IMR-90 (cell line): ENCODE measurements at regions not wholly inside any gene's neighbourhood (a gene's known extent, or its start where the extent isn't known, plus 50 kb on each side); places are given as distances from the start of the nearest gene placed in this dataset.

Experiments used
- ATAC-seq: fragments of 200-7000 bp; cut with Tn5 transposase; 2 replicates; pipeline ENCODE4 v1.9.1; 2020; ENCODE audit warnings: low read depth, mild to moderate bottlenecking, moderate library complexity
- BruUV-seq: library from RNA; stranded (reverse); fragments of 400-500 nt; replicated peaks from 2 replicates; lab custom pipeline; 2021; lab: Mats Ljungman, UMichigan
- CTCF ChIA-PET: fragments of 300-600 bp; formaldehyde crosslinking; extraction: SDS; loops from one replicate; lab custom pipeline; 2021; ENCODE audit warnings: antibody characterized with exemption; lab: Yijun Ruan, JAX
- POLR2A ChIA-PET: fragments of 300-600 bp; sonication (Branson Sonifier 250); formaldehyde crosslinking; loops from one replicate; lab custom pipeline; 2022; ENCODE audit warnings: antibody characterized with exemption; ENCODE audit not compliant: unreplicated experiment; lab: Charles Lee
- DNase-seq: peaks from one replicate; pipeline ENCODE4 v3.0.0; 2013
- H2AFZ ChIP-seq: replicated peaks from 2 replicates; pipeline ENCODE3; 2013; ENCODE audit warnings: low read length, mild to moderate bottlenecking; ENCODE audit not compliant: poor library complexity
- H2AK5ac ChIP-seq: 2 replicates; pipeline ENCODE4 v1.6.1; 2013; ENCODE audit warnings: low read depth, low read length, inconsistent platforms
- H2AK9ac ChIP-seq: replicated peaks from 2 replicates; pipeline ENCODE3; 2013; ENCODE audit warnings: mild to moderate bottlenecking, low read depth, low read length, moderate library complexity; ENCODE audit not compliant: poor library complexity
- H2BK120ac ChIP-seq: 2 replicates; pipeline ENCODE4 v1.6.1; 2013; ENCODE audit warnings: low read depth, low read length, inconsistent platforms
- H2BK15ac ChIP-seq: 3 replicates; pipeline ENCODE4 v1.6.1; 2013; ENCODE audit warnings: low read depth, low read length, inconsistent platforms
- H2BK20ac ChIP-seq: 2 replicates; pipeline ENCODE4 v1.6.1; 2013; ENCODE audit warnings: low read depth, mild to moderate bottlenecking, inconsistent platforms, low read length, moderate library complexity
- H2BK5ac ChIP-seq: 2 replicates; pipeline ENCODE4 v1.6.1; 2013; ENCODE audit warnings: mild to moderate bottlenecking, low read depth, low read length, inconsistent platforms; ENCODE audit not compliant: poor library complexity, severe bottlenecking
- H3K14ac ChIP-seq: replicated peaks from 2 replicates; pipeline ENCODE4 v1.6.1; 2013; ENCODE audit warnings: low read depth, low read length, inconsistent platforms
- H3K18ac ChIP-seq: 2 replicates; pipeline ENCODE4 v1.6.1; 2013; ENCODE audit warnings: low read depth, low read length, control low read depth
- H3K23ac ChIP-seq: 2 replicates; pipeline ENCODE4 v1.6.1; 2013; ENCODE audit warnings: low read depth, low read length, inconsistent platforms
- H3K27ac ChIP-seq: 2 replicates; pipeline ENCODE4 v1.5.1; 2013; ENCODE audit warnings: mild to moderate bottlenecking, control low read depth, low read length; ENCODE audit not compliant: insufficient read depth
- H3K27me3 ChIP-seq: 2 replicates; pipeline ENCODE4 v1.6.1; 2013; ENCODE audit warnings: low read length; ENCODE audit not compliant: control insufficient read depth, insufficient read depth
- H3K36me3 ChIP-seq: 2 replicates; pipeline ENCODE4 v1.6.1; 2013; ENCODE audit warnings: low read length, mixed read lengths; ENCODE audit not compliant: control insufficient read depth, insufficient read depth
- H3K4ac ChIP-seq: 2 replicates; pipeline ENCODE4 v1.6.1; 2013; ENCODE audit warnings: low read depth, low read length, inconsistent platforms
- H3K4me1 ChIP-seq: 2 replicates; pipeline ENCODE4 v1.6.1; 2013; ENCODE audit warnings: low read length, mixed read lengths; ENCODE audit not compliant: control insufficient read depth, insufficient read depth
- H3K4me2 ChIP-seq: 2 replicates; pipeline ENCODE4 v1.6.1; 2013; ENCODE audit warnings: low read depth, mild to moderate bottlenecking, control low read depth, low read length, moderate library complexity
- H3K4me3 ChIP-seq: 2 replicates; pipeline ENCODE4 v1.5.1; 2013; ENCODE audit warnings: low read depth, mild to moderate bottlenecking, control low read depth, low read length, moderate library complexity; ENCODE audit not compliant: insufficient read depth
- H3K56ac ChIP-seq: 2 replicates; pipeline ENCODE4 v1.6.1; 2013; ENCODE audit warnings: low read length, inconsistent platforms; ENCODE audit not compliant: insufficient read depth; ENCODE audit errors: extremely low read depth
- H3K79me1 ChIP-seq, 2 experiments: 2 replicates each; pipeline ENCODE4 v1.6.1; 2013; ENCODE audit warnings: low read length in 2 of 2, inconsistent platforms in 1 of 2, low read depth in 1 of 2
- H3K9ac ChIP-seq: 2 replicates; pipeline ENCODE4 v1.6.1; 2013; ENCODE audit warnings: low read depth, low read length, control low read depth
- H3K9me1 ChIP-seq: 2 replicates; pipeline ENCODE4 v1.6.1; 2013; ENCODE audit warnings: low read length, inconsistent platforms; ENCODE audit not compliant: insufficient read depth
- H3K9me3 ChIP-seq: 2 replicates; pipeline ENCODE4 v1.6.1; 2013; ENCODE audit warnings: low read length; ENCODE audit not compliant: control insufficient read depth, insufficient read depth
- H4K20me1 ChIP-seq: 2 replicates; pipeline ENCODE4 v1.6.1; 2013; ENCODE audit warnings: low read length, inconsistent platforms; ENCODE audit not compliant: insufficient read depth
- H4K5ac ChIP-seq: 2 replicates; pipeline ENCODE4 v1.6.1; 2013; ENCODE audit warnings: mild to moderate bottlenecking, low read depth, low read length, control low read depth
- H4K8ac ChIP-seq, 2 experiments: 2 replicates each; pipeline ENCODE4 v1.6.1; 2013; ENCODE audit warnings: low read depth in 2 of 2, low read length in 2 of 2, control low read depth in 1 of 2, inconsistent platforms in 1 of 2
- H4K91ac ChIP-seq: 2 replicates; pipeline ENCODE4 v1.6.1; 2013; ENCODE audit warnings: low read depth, low read length, inconsistent platforms; ENCODE audit not compliant: insufficient read depth
- USF2 ChIP-seq: fragments of 150-350 bp; IDR thresholded peaks from 2 replicates; pipeline ENCODE4 v1.6.1; 2017; ENCODE audit warnings: mild to moderate bottlenecking, antibody characterized with exemption, low read length, low read depth
- WGBS, 2 experiments: methylation state at CpG; one replicate each; pipeline versions ENCODE4 v1.1.5 to v1.1.7; 2013; ENCODE audit warnings: missing lambda C conversion rate in 2 of 2; ENCODE audit not compliant: insufficient read length in 1 of 2; ENCODE audit errors: extremely low coverage in 2 of 2; 5-methylcytosine and 5-hydroxymethylcytosine counted together
- dilution Hi-C: fragments of 300-500 bp; cut with HindIII; formaldehyde crosslinking; loops from one replicate; pipeline ENCODE4 v1.14.3; 2018; ENCODE audit warnings: low sequenced_read_pairs; ENCODE audit not compliant: unreplicated experiment
- in situ Hi-C: fragments of 300-500 bp; cut with MboI; formaldehyde crosslinking; loops from 3 replicates; pipeline ENCODE4 v1.14.3; 2019; ENCODE audit warnings: low sequenced_read_pairs, inconsistent platforms, mixed read lengths
- intact Hi-C: fragments of 100-400 bp; cut with micrococcal nuclease; formaldehyde crosslinking; loops from 2 replicates; pipeline ENCODE4 v1.10.0; 2022

GRCh38 chr17:79670537-79671084 is 59.8 kb upstream of the RBFOX3 start:
- CTCF ChIA-PET = no interaction called here
- ATAC-seq (no peak), DNase-seq (no peak)
- no peak overlapping the region for H3K23ac ChIP-seq
- no peak overlapping the region for H3K4me2 ChIP-seq
- no peak overlapping the region for H3K56ac ChIP-seq
- intact Hi-C loops = no loop called here
- H2AK9ac ChIP-seq = no peak overlapping the region
- H3K36me3 ChIP-seq = no peaks in the 10 kb centered on the region
- no peaks in the 10 kb centered on the region for H3K4me1 ChIP-seq
- in situ Hi-C loops = no loop called here
- no peak overlapping the region for H3K18ac ChIP-seq
- H2AK5ac ChIP-seq = no peak overlapping the region
- no peak overlapping the region for H2BK20ac ChIP-seq
- no peak overlapping the region for H4K8ac ChIP-seq
- peaks cover 10% of the 10 kb centered on the region; the same call in 1 of the 2 replicates for H3K27me3 ChIP-seq
- H3K9me3 ChIP-seq = peaks cover 16% of the 10 kb centered on the region
- no peak for TF ChIP-seq USF2
- WGBS, 2 experiments = 55% methylated on average over 9 of the region's 15 CpGs; no CpG with 5 or more reads in 1 of the 2 experiments
- dilution Hi-C loops = no loop called here
- no peak overlapping the region for H4K5ac ChIP-seq
- H3K4me3 ChIP-seq = no peak overlapping the region
- no peak overlapping the region for H3K14ac ChIP-seq
- H4K91ac ChIP-seq = no peak overlapping the region
- no peak overlapping the region for H2AFZ ChIP-seq
- no peak overlapping the region for H2BK120ac ChIP-seq
- no peak overlapping the region for H3K4ac ChIP-seq
- H2BK15ac ChIP-seq = no peak overlapping the region
- no peak overlapping the region for H3K27ac ChIP-seq
- BruUV-seq = no TSS peak
- no peaks in the 10 kb centered on the region for H3K9me1 ChIP-seq
- no peak overlapping the region for H2BK5ac ChIP-seq
- POLR2A ChIA-PET = no interaction called here
- H4K20me1 ChIP-seq = no peaks in the 10 kb centered on the region
- no peak overlapping the region for H3K9ac ChIP-seq
- H3K79me1 ChIP-seq = no peaks in the 10 kb centered on the region
